H1 (cell line): ENCODE measurements at regions not wholly inside any gene's neighbourhood (a gene's known extent, or its start where the extent isn't known, plus 50 kb on each side); places are given as distances from the start of the nearest gene placed in this dataset.

Source experiments
- CTCF ChIA-PET: fragments of 300-600 bp; sonication (Branson Sonifier 250); formaldehyde crosslinking; loops from one replicate; lab custom pipeline; 2021; ENCODE audit not compliant: partially characterized antibody; lab: Charles Lee
- POLR2A ChIA-PET: fragments of 300-600 bp; sonication (Branson Sonifier 250); formaldehyde crosslinking; loops from one replicate; lab custom pipeline; 2021; ENCODE audit warnings: inconsistent platforms; ENCODE audit not compliant: partially characterized antibody; lab: Charles Lee
- DNase-seq, 2 experiments: peaks; one replicate each; pipeline versions ENCODE4 v3.0.0 to v3.0.0-alpha.2; 2010 to 2022; ENCODE audit warnings: low spot score in 2 of 2, low read depth in 1 of 2, mixed read lengths in 1 of 2
- FAIRE-seq: peaks from 2 replicates; lab custom pipeline; 2011; peaks lifted over from hg19 to GRCh38; lab: Jason Lieb, UNC
- H2AFZ ChIP-seq: 2 replicates; pipeline ENCODE4 v1.8.1; 2012; ENCODE audit warnings: low read length, inconsistent platforms
- H2AK5ac ChIP-seq: 2 replicates; pipeline ENCODE4 v1.6.1; 2013; ENCODE audit warnings: low read depth, low read length
- H2BK120ac ChIP-seq: replicated peaks from 2 replicates; pipeline ENCODE3; 2013; ENCODE audit warnings: low read depth, low read length, inconsistent platforms
- H2BK12ac ChIP-seq: 2 replicates; pipeline ENCODE4 v1.6.1; 2013; ENCODE audit warnings: low read depth, low read length
- H2BK15ac ChIP-seq: 2 replicates; pipeline ENCODE4 v1.6.1; 2013; ENCODE audit warnings: low read length
- H2BK20ac ChIP-seq: 2 replicates; pipeline ENCODE4 v1.6.1; 2013; ENCODE audit warnings: low read length
- H2BK5ac ChIP-seq: 2 replicates; pipeline ENCODE4 v1.6.1; 2013; ENCODE audit warnings: low read depth, low read length
- H3K14ac ChIP-seq: 2 replicates; pipeline ENCODE4 v1.6.1; 2013; ENCODE audit warnings: inconsistent platforms; ENCODE audit not compliant: insufficient read length
- H3K18ac ChIP-seq: 2 replicates; pipeline ENCODE4 v1.6.1; 2013; ENCODE audit warnings: low read length; ENCODE audit errors: extremely low read depth
- H3K23ac ChIP-seq: 2 replicates; pipeline ENCODE4 v1.6.1; 2013; ENCODE audit warnings: inconsistent platforms; ENCODE audit not compliant: insufficient read length
- H3K23me2 ChIP-seq: 2 replicates; pipeline ENCODE4 v1.6.1; 2013; ENCODE audit warnings: low read depth, low read length
- H3K27ac ChIP-seq: 2 replicates; pipeline ENCODE4 v1.6.1; 2011; ENCODE audit warnings: low read depth, low read length, inconsistent platforms
- H3K27me3 ChIP-seq, 4 experiments: replicated peaks in 1 of 4; 1 replicate in 1 of 4; 2 replicates in 3 of 4; pipeline versions ENCODE4 v1.6.1 to v1.8.1; 2011 to 2013; ENCODE audit warnings: low read length in 3 of 4, mild to moderate bottlenecking in 3 of 4, inconsistent platforms in 2 of 4, mixed read lengths in 2 of 4, moderate library complexity in 1 of 4; ENCODE audit not compliant: control insufficient read depth in 3 of 4, insufficient read depth in 3 of 4; ENCODE audit errors: extremely low read depth in 1 of 4
- H3K36me3 ChIP-seq, 4 experiments: 2 replicates each; pipeline versions ENCODE4 v1.6.1 to v1.8.1; 2011 to 2013; ENCODE audit warnings: mild to moderate bottlenecking in 4 of 4, low read length in 3 of 4, moderate library complexity in 2 of 4, control low read depth in 1 of 4, inconsistent platforms in 1 of 4; ENCODE audit not compliant: insufficient read depth in 4 of 4, control insufficient read depth in 2 of 4
- H3K4ac ChIP-seq: replicated peaks from 2 replicates; pipeline ENCODE3; 2013; ENCODE audit warnings: low read length, low read depth, mixed read lengths, inconsistent platforms; ENCODE audit not compliant: insufficient read length
- H3K4me1 ChIP-seq, 4 experiments: replicated peaks in 1 of 4; 1 replicate in 1 of 4; 2 replicates in 3 of 4; pipeline versions ENCODE4 v1.6.1 to v1.8.1; 2011 to 2013; ENCODE audit warnings: low read length in 3 of 4, inconsistent platforms in 2 of 4, mixed read lengths in 1 of 4; ENCODE audit not compliant: insufficient read depth in 4 of 4, control insufficient read depth in 3 of 4
- H3K4me2 ChIP-seq, 2 experiments: 2 replicates each; pipeline versions ENCODE4 v1.6.1 to v1.8.1; 2011 to 2013; ENCODE audit warnings: low read depth in 2 of 2, low read length in 2 of 2, control low read depth in 1 of 2, inconsistent platforms in 1 of 2, mild to moderate bottlenecking in 1 of 2; ENCODE audit not compliant: insufficient read depth in 1 of 2
- H3K4me3 ChIP-seq, 4 experiments: fragments of 200-600, 300-600 bp in 1 of 4; sonication (generic), shearing (Covaris generic), sonication (Bioruptor Twin) in 1 of 4; 2 replicates each; pipeline versions ENCODE4 v1.5.1 to v1.8.1; 2011 to 2016; ENCODE audit warnings: low read length in 4 of 4, low read depth in 3 of 4, control low read depth in 2 of 4, inconsistent platforms in 2 of 4, mild to moderate bottlenecking in 2 of 4, mixed read lengths in 1 of 4, moderate library complexity in 1 of 4; ENCODE audit not compliant: insufficient read depth in 2 of 4; ENCODE audit errors: extremely low read depth in 1 of 4
- H3K56ac ChIP-seq: replicated peaks from 2 replicates; pipeline ENCODE3; 2013; ENCODE audit warnings: low read depth, mild to moderate bottlenecking, mixed read lengths, low read length, inconsistent platforms; ENCODE audit not compliant: insufficient read length
- H3K79me1 ChIP-seq: 2 replicates; pipeline ENCODE4 v1.6.1; 2013; ENCODE audit warnings: low read depth, low read length, control low read depth
- H3K79me2 ChIP-seq, 2 experiments: 2 replicates each; pipeline versions ENCODE4 v1.6.1 to v1.8.1; 2012 to 2013; ENCODE audit warnings: low read length in 2 of 2, mild to moderate bottlenecking in 2 of 2, inconsistent platforms in 1 of 2; ENCODE audit not compliant: insufficient read depth in 2 of 2, control insufficient read depth in 1 of 2
- H3K9ac ChIP-seq, 4 experiments: replicated peaks in 1 of 4; 1 replicate in 1 of 4; 2 replicates in 3 of 4; pipeline versions ENCODE4 v1.6.1 to v1.8.1; 2011 to 2013; ENCODE audit warnings: low read depth in 3 of 4, low read length in 3 of 4, control low read depth in 2 of 4, mild to moderate bottlenecking in 2 of 4, moderate library complexity in 2 of 4, inconsistent platforms in 1 of 4; ENCODE audit errors: extremely low read depth in 1 of 4
- H3K9me3 ChIP-seq, 2 experiments: 2 replicates each; pipeline versions ENCODE4 v1.6.1 to v1.8.1; 2012 to 2013; ENCODE audit warnings: mild to moderate bottlenecking in 2 of 2, moderate library complexity in 2 of 2, control low read depth in 1 of 2, inconsistent platforms in 1 of 2, low read depth in 1 of 2, low read length in 1 of 2, mixed read lengths in 1 of 2; ENCODE audit not compliant: insufficient read depth in 2 of 2
- H4K20me1 ChIP-seq, 2 experiments: replicated peaks in 1 of 2; 2 replicates each; pipeline versions ENCODE3 to v1.8.1; 2011 to 2013; ENCODE audit warnings: inconsistent platforms in 2 of 2, low read length in 2 of 2, mild to moderate bottlenecking in 1 of 2; ENCODE audit not compliant: insufficient read depth in 2 of 2, control insufficient read depth in 1 of 2
- H4K5ac ChIP-seq: 2 replicates; pipeline ENCODE4 v1.6.1; 2013; ENCODE audit warnings: low read length, low read depth, mixed read lengths, inconsistent platforms; ENCODE audit not compliant: insufficient read length
- H4K8ac ChIP-seq: 2 replicates; pipeline ENCODE4 v1.8.0; 2013; ENCODE audit warnings: mild to moderate bottlenecking, moderate library complexity, low read length, inconsistent platforms; ENCODE audit not compliant: insufficient read depth; ENCODE audit errors: extremely low read depth
- H4K91ac ChIP-seq: replicated peaks from 2 replicates; pipeline ENCODE3; 2013; ENCODE audit warnings: low read length, mixed read lengths, inconsistent platforms; ENCODE audit not compliant: insufficient read length
- ATF2 ChIP-seq: IDR thresholded peaks from 2 replicates; pipeline ENCODE4 v1.6.1; 2012; ENCODE audit warnings: low read length, inconsistent platforms
- CBX5 ChIP-seq: fragments of 300-800, 300-1000 bp; sonication (generic); IDR thresholded peaks from 2 replicates; pipeline ENCODE4 v1.7.1; 2016; ENCODE audit warnings: antibody characterized with exemption, low read length, low read depth
- CHD2 ChIP-seq: IDR thresholded peaks from 2 replicates; pipeline ENCODE4 v1.6.1; 2012; ENCODE audit warnings: low read length, improper control_type of control experiment
- EP300 ChIP-seq, 2 experiments: IDR thresholded peaks; 1 replicate in 1 of 2; 2 replicates in 1 of 2; pipeline ENCODE4 v1.6.1; 2011 to 2012; ENCODE audit warnings: low read depth in 2 of 2, low read length in 2 of 2, mild to moderate bottlenecking in 2 of 2, borderline replicate concordance in 1 of 2, inconsistent platforms in 1 of 2, moderate library complexity in 1 of 2
- WGBS, 2 experiments: shearing (Covaris generic) in 1 of 2; methylation state at CpG; one replicate each; pipeline versions ENCODE4 v1.1.6 to v1.1.7; 2013 to 2015; ENCODE audit warnings: low lambda C conversion rate in 2 of 2, mixed read lengths in 2 of 2, inconsistent platforms in 1 of 2, low coverage in 1 of 2, missing lambda C conversion rate in 1 of 2; ENCODE audit not compliant: insufficient replicate concordance in 2 of 2, insufficient coverage in 1 of 2, insufficient read length in 1 of 2; ENCODE audit errors: extremely low coverage in 1 of 2, missing lambda C conversion rate in 1 of 2; 5-methylcytosine and 5-hydroxymethylcytosine counted together

- Histone ChIP-seq H3K27ac (no peak overlapping the region), H4K5ac (no peak overlapping the region), H3K14ac (no peak overlapping the region), H2AK5ac (no peak overlapping the region), H3K36me3 (no peaks in the 10 kb centered on the region), H2BK120ac (no peak overlapping the region), H3K4me1 (0 out of 7 replicates have a peak, but pooled peaks cover 0 to 1% (median 0%) of the 10 kb centered on the region in 4 experiments), H3K23me2 (no peaks in the 10 kb centered on the region), H2BK20ac (no peak overlapping the region), H3K79me2 (no peaks in the 10 kb centered on the region), H3K4me2 (no peak overlapping the region), H4K8ac (no peak overlapping the region), H3K9ac (no peak overlapping the region), H3K9me3 (no peaks in the 10 kb centered on the region), H3K4ac (no peak overlapping the region), H3K18ac (no peak overlapping the region), H2AFZ (no peak overlapping the region), H4K91ac (no peak overlapping the region), H3K27me3 (no peaks in the 10 kb centered on the region), H3K79me1 (no peaks in the 10 kb centered on the region), H2BK12ac (no peak overlapping the region), H2BK15ac (no peak overlapping the region), H4K20me1 (no peaks in the 10 kb centered on the region), H3K56ac (no peak overlapping the region), H3K4me3 (no peak overlapping the region), H3K23ac (no peak overlapping the region), H2BK5ac (no peak overlapping the region)
- no peak for TF ChIP-seq CHD2
- no peak for TF ChIP-seq EP300 (IDR thresholded peaks at IDR 0.05; ENCODE audit: borderline replicate concordance in 1 of 2, low read depth in 2 of 2, low read length in 2 of 2)
- no peak for TF ChIP-seq ATF2
- no peak for TF ChIP-seq CBX5
- 77% methylated on average over 5 of the region's 5 CpGs; no CpG with 5 or more reads in 1 of the 2 experiments for WGBS, 2 experiments
- ChIA-PET CTCF (interaction anchor here (0.7 to 6.2 kb wide), 3 partner anchors 56 to 638 kb away, joined by 3 to 64 read pairs (median 3); no protein-coding TSS in a partner anchor), POLR2A (no interaction called here)
- no peak for FAIRE-seq
- DNase-seq, result no peak
These were observed 71.2 kb upstream of the GLIS3 start for GRCh38 chr9:4371108-4371507.
